ENCODE measurements at regions not wholly inside any gene's neighbourhood (a gene's known extent, or its start where the extent isn't known, plus 50 kb on each side); places are given as distances from the start of the nearest gene placed in this dataset.

DNA sequence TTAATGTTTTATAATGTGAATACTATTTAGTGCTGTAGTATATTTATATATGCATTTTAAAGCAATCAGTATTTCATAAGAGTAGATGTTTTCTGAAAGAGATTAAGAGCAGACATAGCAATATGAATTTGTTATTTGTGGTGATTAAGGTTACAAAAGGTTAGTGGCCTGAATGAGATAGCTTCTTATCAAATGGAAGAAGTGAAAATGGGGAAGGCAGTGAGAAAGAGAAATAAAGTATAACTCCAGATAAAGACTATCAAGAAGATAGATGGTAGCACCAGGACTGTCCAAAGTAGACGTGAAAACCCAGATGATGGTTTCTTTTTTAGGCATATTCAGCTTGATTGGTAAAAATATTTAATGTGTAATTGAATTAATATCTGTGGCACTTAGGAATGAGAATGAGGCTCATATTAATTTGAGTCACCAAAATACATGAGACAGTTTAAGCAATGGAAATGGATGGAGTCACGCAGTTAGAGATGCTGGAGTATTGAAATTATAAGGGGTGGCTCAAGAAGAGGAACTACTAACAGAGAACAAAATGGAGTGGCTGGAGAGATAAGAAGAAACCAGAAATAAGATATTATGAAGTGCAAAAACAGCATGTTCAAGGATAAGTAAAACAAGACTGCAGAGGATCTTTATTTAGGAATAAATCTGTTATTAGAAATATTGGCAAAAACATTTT, 288.0 kb upstream of the SEMA3C start:
- TF ChIP-seq EZH2phosphoT487 (IDR thresholded peaks at IDR 0.05; ENCODE audit: insufficient read depth, low read depth) (no peak), EZH2 (IDR thresholded peaks at IDR 0.05; ENCODE audit: insufficient read depth, poor library complexity, severe bottlenecking) (no peak)
